H1 (cell line): ENCODE measurements at regions not wholly inside any gene's neighbourhood (a gene's known extent, or its start where the extent isn't known, plus 50 kb on each side); places are given as distances from the start of the nearest gene placed in this dataset.

Experiments used
- RFX5 ChIP-seq: IDR thresholded peaks from 2 replicates; pipeline ENCODE4 v1.6.1; 2011; ENCODE audit warnings: low read depth, low read length, improper control_type of control experiment, borderline replicate concordance
- SP4 ChIP-seq: IDR thresholded peaks from 2 replicates; pipeline ENCODE4 v1.6.1; 2012; ENCODE audit warnings: low read length, inconsistent platforms
- ZNF274 ChIP-seq: IDR thresholded peaks from 2 replicates; pipeline ENCODE4 v1.7.0; 2012; ENCODE audit warnings: low read length, borderline replicate concordance; ENCODE audit errors: extremely low read depth

DNA sequence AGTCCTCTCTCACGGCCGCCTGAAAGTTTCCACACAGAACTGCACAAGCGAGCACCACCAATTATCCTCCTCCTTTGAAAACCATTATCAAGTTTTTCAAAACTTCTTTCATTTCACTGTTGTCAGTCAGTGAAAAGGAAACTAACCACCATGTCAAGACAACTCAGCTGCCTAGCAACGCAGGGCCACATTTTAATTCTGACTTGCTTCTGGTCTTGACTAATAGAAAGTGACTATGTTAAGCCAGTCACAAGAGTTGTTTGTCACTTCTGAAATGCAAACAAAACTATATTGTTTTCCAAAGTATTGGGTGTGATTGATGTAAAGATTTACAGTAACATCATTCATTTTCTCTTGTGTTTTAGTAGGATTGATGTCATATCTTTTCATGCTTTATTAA lies 612.8 kb upstream of the AGTR1 start (continued):
- TF ChIP-seq SP4 (no peak), RFX5 (no peak), ZNF274 (no peak)
